GM06990 (cell line): ENCODE measurements at regions not wholly inside any gene's neighbourhood (a gene's known extent, or its start where the extent isn't known, plus 50 kb on each side); places are given as distances from the start of the nearest gene placed in this dataset.

Experiments
- DNase-seq: peaks from one replicate; pipeline ENCODE4 v3.0.0-alpha.2; 2011; ENCODE audit not compliant: insufficient read length; ENCODE audit errors: extremely low read depth
- H3K27me3 ChIP-seq: replicated peaks from 2 replicates; pipeline ENCODE4 v1.6.0; 2011; ENCODE audit warnings: low read length; ENCODE audit not compliant: control insufficient read depth, insufficient read depth
- H3K36me3 ChIP-seq: 2 replicates; pipeline ENCODE4 v1.5.1; 2011; ENCODE audit warnings: low read length; ENCODE audit not compliant: control insufficient read depth, insufficient read depth
- H3K4me3 ChIP-seq: replicated peaks from 2 replicates; pipeline ENCODE4 v1.5.1; 2011; ENCODE audit warnings: low read depth, mild to moderate bottlenecking, control low read depth, low read length
- CTCF ChIP-seq: IDR thresholded peaks from 2 replicates; pipeline ENCODE4 v1.5.1; 2011; ENCODE audit warnings: low read length, control low read depth, mild to moderate bottlenecking, inconsistent platforms; ENCODE audit not compliant: insufficient read depth, poor library complexity, severe bottlenecking

- no peak overlapping the region for H3K4me3 ChIP-seq
- no peak for DNase-seq
- no peak for TF ChIP-seq CTCF
- no peaks in the 10 kb centered on the region for H3K27me3 ChIP-seq
- no peaks in the 10 kb centered on the region for H3K36me3 ChIP-seq
Observed at GRCh38 chr7:41185851-41186250, 517.0 kb downstream of the INHBA start.

DNA sequence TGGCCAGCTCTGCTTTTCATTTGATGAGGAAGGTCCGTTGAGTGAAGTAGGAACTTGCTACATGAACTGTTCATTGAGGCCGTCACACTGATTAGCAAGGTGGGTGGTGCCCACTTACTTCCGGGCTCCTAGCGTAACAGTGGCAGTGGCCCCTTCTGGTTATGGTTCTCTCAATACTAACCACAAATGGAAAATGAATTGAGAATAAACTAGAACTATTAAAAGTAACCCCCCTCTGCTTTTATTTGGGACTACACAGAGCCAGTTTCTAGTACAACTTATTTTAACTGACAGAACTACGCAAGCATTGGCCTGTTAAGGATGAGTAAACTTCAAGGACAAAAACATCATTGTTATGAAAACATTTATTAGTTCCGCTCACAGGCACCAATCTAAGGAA lies 519.1 kb downstream of the INHBA start:
- no peaks in the 10 kb centered on the region for H3K36me3 ChIP-seq
- no peak overlapping the region for H3K4me3 ChIP-seq
- H3K27me3 ChIP-seq, result no peaks in the 10 kb centered on the region
- no peak for DNase-seq
- no peak for TF ChIP-seq CTCF

- Histone ChIP-seq H3K36me3 (no peaks in the 10 kb centered on the region), H3K27me3 (no peaks in the 10 kb centered on the region), H3K4me3 (no peak overlapping the region)
- no peak for TF ChIP-seq CTCF
- DNase-seq, result peak; percentile 25
Observed at GRCh38 chr7:41182782-41183181, 520.1 kb downstream of the INHBA start.

- Histone ChIP-seq H3K27me3 (no peaks in the 10 kb centered on the region), H3K36me3 (no peaks in the 10 kb centered on the region), H3K4me3 (no peak overlapping the region)
- no peak for DNase-seq
- TF ChIP-seq CTCF, result no peak
Observed at GRCh38 chr7:41175435-41175834, 527.5 kb downstream of the INHBA start.

DNA sequence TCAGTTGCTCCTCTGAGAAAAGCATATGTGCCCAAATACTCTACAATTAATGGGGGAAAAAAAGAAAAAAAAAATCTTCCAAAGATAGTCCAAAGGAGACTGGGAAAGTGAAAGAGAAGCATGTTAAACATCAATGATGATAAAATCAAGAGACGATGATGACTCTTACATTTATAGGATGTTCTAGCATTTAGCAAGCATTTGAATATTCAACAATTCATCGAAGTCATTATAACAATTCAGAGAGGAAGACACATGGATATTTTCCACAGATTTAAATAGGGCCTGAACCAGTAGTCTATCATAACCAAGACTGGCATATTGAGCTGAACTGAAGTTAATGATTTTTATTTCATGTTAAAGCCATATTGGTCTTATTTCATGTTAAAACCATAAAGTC lies 528.4 kb downstream of the INHBA start:
- no peaks in the 10 kb centered on the region for H3K36me3 ChIP-seq
- no peaks in the 10 kb centered on the region for H3K27me3 ChIP-seq
- H3K4me3 ChIP-seq, result no peak overlapping the region
- no peak for TF ChIP-seq CTCF
- no peak for DNase-seq

GRCh38 chr7:41170466-41170865 lies 532.4 kb downstream of the INHBA start:
- no peak for DNase-seq
- H3K36me3 ChIP-seq, result no peaks in the 10 kb centered on the region
- H3K27me3 ChIP-seq, result no peaks in the 10 kb centered on the region
- no peak for TF ChIP-seq CTCF
- H3K4me3 ChIP-seq, result no peak overlapping the region
